Activated CD8-positive, alpha-beta memory T cell treated with anti-CD3 and anti-CD28 coated beads for 36 hours (primary cell): ENCODE measurements at regions not wholly inside any gene's neighbourhood (a gene's known extent, or its start where the extent isn't known, plus 50 kb on each side); places are given as distances from the start of the nearest gene placed in this dataset.

Source experiments
- CTCF ChIA-PET: fragments of 350-600 bp; sonication (Branson Sonifier 250); formaldehyde crosslinking; loops from one replicate; lab custom pipeline; 2021; ENCODE audit warnings: antibody characterized with exemption; lab: Charles Lee
- POLR2A ChIA-PET: fragments of 350-600 bp; sonication (Branson Sonifier 250); formaldehyde crosslinking; loops from one replicate; lab custom pipeline; 2021; ENCODE audit warnings: antibody characterized with exemption; lab: Charles Lee

GRCh38 chr6:164230259-164230658 lies 815.7 kb downstream of the QKI start:
- ChIA-PET CTCF (no interaction called here), POLR2A (no interaction called here)

GRCh38 chr6:164229716-164230115 lies 815.2 kb downstream of the QKI start:
- CTCF ChIA-PET = no interaction called here
- POLR2A ChIA-PET = no interaction called here

DNA sequence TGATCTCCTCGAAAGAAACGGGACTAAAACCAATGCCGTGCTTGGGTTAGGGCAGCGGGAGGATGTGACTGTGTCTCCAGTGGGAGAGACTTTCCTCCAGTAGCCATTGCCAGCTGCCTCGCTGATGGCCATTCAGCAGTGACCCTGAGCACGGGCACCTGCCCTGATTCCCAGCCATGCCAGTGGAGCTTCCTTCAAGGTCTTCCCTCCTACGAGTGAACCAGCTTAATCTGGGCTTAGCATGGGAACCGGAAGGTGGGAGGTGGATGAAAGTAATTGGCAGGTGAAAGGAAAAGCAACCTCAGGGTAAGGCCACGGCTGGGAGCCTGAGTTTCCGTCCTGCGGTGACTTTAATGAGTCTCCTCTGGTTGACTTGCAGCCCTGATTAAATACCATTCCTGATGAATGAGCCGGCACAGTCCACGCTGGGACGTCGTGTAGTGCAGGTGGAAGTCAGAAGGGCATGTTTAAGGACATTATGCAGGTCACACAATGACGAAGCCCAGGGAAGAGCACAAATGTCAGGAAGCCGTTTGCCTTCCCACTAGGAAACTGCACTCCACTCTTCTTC lies 813.5 kb downstream of the QKI start:
- ChIA-PET CTCF (no interaction called here), POLR2A (no interaction called here)

- CTCF ChIA-PET = no interaction called here
- POLR2A ChIA-PET = no interaction called here
Measured at GRCh38 chr6:164216839-164217238, 802.3 kb downstream of the QKI start.

DNA sequence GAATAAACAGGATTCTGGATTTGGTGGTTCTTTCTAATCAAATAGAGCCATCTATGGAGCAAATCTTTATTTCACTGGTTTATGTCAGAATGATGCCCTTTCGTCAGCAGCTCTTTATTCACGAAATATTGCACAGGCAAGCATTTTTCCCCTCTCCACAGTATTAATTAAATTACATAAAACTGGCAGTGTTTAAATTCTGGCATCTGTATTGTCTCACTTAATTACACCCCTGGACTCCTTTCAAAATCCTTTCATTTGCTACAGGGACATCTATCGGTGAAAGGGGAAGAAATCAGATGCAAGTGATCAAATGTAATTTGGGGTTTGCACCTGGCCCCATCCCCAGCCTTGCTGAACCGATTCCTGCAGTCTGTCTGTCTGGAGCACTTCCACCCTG lies 801.9 kb downstream of the QKI start:
- ChIA-PET CTCF (no interaction called here), POLR2A (no interaction called here)

DNA sequence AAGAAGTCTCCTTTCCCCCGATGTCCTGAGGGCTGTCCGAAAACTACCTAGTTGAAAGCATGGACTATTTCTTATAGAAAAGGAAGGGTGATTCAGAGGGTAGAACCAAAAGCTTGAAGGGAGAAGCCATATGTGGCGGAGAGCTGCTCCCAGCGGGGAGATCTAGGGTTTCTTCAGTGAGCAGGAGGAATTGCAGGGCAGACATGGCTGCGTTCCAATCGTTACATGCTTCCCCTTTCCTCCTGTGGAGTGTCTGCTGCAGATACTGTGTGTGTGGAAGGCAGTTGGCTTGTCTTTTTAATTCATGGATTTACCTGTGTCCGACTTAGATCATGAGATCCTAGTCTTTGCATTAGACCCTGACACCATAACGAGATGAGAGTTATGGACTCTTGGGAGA lies 799.5 kb downstream of the QKI start:
- ChIA-PET POLR2A (no interaction called here), CTCF (no interaction called here)

DNA sequence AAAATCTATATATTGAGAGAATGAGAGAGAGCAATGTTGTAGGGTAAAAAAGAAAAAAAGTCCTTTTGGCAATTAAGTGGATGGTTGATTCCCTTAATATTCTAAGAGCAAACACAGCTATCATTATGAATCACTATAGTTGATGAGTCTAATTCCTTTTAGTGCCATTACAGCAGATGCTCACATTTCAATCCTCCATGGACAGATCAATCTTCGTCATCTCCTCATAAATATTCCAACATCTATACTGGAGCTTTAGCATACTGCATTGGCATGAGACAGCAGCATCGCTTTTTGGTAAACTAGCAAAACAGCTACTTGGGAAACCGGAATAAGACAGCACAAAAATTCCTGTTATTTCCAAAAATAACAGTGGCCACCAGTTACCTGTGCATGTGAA lies 796.7 kb downstream of the QKI start:
- CTCF ChIA-PET = no interaction called here
- POLR2A ChIA-PET = no interaction called here

DNA sequence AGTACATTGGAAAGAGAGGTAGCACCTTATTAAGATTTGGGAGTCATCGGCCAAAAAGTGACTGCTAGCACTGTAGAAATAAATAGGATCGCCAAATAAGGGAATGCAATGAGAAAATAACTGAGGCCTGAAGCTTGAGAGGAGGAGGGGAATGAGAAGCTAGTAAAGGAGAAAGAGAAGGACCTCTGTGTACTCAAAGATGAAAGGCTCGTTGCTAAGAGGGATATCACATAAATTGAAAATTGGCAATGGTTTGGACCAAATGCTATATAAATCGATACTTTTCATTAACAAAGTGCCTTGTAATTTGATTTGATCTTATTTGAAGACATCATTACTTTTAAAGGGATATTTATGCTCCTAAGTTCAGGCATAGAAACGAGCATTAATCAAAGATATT lies 796.3 kb downstream of the QKI start:
- POLR2A ChIA-PET = no interaction called here
- CTCF ChIA-PET = no interaction called here

- CTCF ChIA-PET = no interaction called here
- POLR2A ChIA-PET = no interaction called here
Measured at GRCh38 chr6:164210323-164210722, 795.8 kb downstream of the QKI start.

DNA sequence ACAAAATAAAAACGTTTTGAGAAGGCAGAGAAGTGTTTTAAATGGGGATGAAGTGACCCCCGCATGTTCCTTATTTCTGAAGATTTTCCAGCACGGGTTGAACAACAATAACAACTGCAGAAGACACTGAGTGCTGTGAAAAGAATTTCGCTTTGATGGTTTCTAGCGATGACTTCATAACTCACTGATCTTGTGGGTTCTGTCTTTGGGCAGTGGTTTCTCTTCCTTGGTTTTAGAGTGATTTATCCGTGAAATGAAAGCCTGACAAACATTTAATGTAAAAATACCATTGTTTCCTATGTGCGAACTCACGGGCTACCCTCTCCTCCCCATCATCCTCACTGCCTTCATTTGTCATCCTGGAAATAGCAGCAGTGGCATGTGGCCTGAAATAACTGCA lies 793.9 kb downstream of the QKI start:
- POLR2A ChIA-PET = no interaction called here
- CTCF ChIA-PET = no interaction called here

DNA sequence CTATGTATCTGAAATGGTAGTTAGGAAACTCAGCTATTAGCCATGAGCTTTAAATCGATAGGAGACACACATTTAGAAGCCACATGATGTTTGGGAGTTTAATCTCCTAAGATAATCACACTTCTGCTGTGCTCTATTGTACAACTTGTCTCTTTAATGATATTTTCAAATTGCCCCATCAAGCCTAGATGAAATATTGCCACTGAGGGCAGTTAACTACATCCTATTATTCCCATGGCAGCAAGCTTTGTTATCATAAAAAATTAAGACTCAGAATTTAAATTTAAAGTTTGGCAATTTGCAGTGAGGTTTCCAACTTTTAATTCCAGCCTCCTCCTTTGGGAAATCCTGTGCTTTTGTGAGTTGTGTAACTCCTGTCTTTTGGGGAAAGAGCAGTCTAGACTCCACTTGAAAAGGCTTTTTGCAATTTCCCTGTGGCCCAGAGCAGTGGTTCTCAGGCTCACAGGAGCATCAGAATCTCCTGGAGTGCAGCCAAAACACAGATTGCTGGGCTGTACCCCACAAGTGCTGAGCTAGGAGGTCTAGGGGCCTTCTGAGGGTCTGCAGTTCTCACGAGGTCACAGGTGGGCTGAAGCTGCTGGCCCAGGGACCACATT lies 792.4 kb downstream of the QKI start:
- CTCF ChIA-PET = no interaction called here

GRCh38 chr6:164200071-164200470 lies 785.6 kb downstream of the QKI start:
- POLR2A ChIA-PET = no interaction called here

More for the DNA sequence above, 792.4 kb downstream of the QKI start:
- POLR2A ChIA-PET = no interaction called here

DNA sequence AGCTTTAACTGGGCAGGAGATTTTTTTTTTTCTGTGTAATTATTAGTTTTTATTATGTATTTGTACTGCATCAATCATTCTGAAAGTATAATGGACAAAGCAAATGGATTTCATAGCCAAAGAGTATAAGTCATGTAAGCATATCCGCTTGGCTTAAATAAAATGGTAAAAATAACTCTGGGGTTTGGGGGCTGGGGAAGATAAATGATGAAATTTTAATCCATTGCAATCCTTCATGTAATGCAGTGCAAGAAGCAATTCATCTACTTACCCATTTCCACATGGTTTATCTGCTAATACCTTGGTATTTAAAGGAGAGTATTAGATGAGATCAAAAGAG lies 781.4 kb downstream of the QKI start:
- CTCF ChIA-PET = no interaction called here
- POLR2A ChIA-PET = no interaction called here

More at GRCh38 chr6:164200071-164200470, 785.6 kb downstream of the QKI start:
- CTCF ChIA-PET = no interaction called here

DNA sequence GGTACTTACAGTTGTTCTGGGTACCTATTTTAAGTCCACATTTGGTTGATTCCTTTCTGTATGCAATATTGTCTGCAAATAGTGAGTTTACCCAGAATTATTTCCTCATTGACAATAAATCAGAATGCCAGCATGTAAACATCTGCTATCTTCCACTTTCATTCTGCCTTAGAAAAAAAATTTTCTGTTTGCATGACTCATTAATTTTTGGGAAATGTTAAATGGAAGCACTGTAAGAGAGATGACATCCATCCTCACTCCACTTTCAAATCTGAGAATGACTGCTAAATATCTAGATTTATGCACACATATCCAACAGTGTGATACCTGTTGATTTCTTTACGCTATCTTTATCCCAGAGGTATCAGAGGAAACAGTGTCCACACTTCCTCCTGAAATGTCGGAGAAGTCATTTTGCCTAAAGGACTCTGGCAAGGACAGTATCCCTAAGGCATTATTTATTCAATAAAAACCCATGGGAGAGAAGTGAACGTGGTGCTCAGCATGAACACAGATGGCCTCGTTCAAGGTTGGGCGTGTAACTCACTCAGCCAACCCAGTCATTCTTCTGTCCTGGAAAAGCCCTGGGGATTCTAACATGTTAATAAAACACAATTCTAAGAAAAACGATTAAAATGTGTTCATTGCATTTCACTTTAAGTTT lies 780.9 kb downstream of the QKI start:
- ChIA-PET POLR2A (no interaction called here), CTCF (no interaction called here)

DNA sequence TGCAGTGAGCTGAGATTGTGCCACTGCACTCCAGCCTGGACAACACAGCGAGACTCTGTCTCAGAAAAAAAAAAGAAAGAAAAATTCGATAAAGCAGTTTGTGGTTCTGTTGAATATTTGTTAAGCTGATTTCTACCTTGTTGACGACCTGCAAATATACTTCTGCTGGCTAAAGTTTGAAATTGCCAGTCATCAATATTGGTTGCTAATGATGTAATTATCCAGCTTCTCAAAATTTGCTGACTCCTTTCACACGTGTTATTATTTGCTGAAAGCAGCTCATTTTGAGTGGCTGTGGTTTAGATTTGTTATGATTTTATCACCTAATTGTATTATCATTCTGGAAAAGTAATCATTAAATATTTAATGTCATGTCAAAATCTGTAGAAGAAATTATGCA lies 774.3 kb downstream of the QKI start:
- CTCF ChIA-PET = no interaction called here

DNA sequence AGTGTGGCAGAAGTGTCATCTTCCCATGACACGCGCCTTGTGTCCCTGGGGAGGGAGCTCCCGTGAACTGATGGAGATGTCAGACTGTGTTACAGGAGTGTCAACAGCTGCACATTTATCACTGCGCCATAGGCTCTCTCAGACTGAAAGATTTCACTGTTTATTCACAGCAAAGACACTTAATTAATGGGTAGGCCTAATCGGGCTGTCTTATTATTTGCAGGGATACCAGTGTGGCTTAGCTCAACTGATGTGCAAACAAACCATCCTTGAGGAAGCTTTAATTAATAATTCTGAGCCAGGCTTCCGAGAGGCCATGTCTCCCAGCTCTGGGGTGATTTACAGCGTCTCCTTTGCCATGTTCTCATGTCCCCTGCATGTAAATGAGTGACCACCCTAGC lies 771.0 kb downstream of the QKI start:
- POLR2A ChIA-PET = no interaction called here
- CTCF ChIA-PET = no interaction called here

More for the DNA sequence above, 774.3 kb downstream of the QKI start:
- POLR2A ChIA-PET = no interaction called here

- CTCF ChIA-PET = no interaction called here
- POLR2A ChIA-PET = no interaction called here
Measured at GRCh38 chr6:164184410-164184809, 769.9 kb downstream of the QKI start.

DNA sequence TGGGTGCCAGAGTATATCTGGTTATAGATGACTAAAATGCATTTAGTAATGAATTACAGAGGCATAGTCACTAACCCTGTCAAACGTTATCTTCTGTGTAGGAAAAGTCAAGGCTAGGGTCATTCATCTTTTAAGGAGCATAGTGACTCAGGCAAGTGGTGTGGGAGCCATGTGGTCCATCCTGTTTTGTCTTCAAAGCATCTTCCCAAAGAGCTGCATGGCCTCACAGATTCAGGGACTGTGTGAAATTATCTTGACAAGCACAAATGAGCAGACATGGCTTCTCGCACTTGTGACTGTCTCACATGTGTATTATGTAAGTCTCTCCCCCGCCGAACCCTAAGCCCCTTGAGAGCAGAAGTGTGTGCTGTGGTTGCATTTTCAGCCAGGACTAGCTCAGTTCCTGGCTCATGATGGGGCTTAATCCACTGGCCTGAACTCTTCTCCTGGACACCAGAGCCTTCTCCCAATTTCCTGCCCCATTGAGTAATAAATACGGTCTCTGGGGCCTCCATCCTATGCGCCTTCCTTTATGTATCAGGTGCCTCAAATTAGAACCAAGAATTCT lies 769.1 kb downstream of the QKI start:
- ChIA-PET CTCF (no interaction called here), POLR2A (no interaction called here)

DNA sequence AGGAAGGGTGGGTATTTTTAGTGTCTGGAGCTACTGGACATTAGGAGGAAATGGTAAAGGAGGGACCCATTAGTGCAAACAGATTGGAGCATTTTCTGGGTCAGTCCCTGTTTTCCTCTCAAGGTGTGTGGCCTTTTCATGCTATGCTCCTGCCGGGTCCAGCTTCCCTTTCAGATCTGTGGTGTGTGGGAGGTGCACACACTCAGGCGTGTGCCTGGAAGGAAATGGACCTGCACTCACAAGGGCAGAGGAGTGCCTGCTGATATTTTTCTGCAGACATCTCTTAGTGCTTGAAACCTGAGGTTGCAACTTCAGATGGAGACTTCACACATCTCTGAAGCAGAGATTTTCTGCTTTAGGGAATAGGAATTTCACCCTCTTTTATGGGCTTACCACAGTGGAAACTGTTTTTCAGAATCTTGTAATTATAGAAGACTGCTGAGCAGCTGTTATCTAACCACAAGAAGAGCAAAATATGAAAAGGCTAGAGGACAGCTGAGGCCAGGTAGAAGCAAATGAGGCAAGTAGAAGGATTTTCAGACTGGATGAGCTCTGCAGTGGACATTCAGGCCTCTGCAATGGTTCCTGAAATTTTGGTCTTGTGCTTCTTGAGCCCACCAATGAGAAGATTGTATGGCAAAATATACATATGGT lies 764.3 kb downstream of the QKI start:
- POLR2A ChIA-PET = no interaction called here
- CTCF ChIA-PET = no interaction called here

- CTCF ChIA-PET = no interaction called here
- POLR2A ChIA-PET = no interaction called here
Measured at GRCh38 chr6:164169355-164169754, 754.8 kb downstream of the QKI start.

DNA sequence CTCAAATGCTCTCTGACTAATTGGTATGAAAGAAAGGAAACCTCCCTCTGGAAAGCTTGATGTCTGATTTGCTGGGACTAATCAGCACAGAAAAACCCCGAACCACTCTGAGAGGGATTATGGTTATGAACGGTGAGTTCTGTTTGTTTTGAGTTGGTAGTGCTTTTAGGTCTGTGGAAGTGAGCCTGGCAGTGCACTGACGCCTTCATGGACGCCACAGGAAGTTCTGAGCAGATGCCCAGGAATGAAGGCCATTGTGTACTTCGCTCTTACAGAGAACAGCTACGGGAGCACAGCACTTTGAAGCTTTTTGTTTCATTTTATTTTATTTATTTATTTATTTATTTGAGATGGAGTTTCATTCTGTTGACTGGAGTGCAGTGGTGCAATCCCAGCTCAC lies 754.1 kb downstream of the QKI start:
- ChIA-PET POLR2A (no interaction called here), CTCF (no interaction called here)
